Muscle of arm (tissue), 1 donor: ENCODE measurements at regions not wholly inside any gene's neighbourhood (a gene's known extent, or its start where the extent isn't known, plus 50 kb on each side); places are given as distances from the start of the nearest gene placed in this dataset.

Source experiments
- DNase-seq: peaks from one replicate; pipeline ENCODE4 v3.0.0-alpha.2; 2013

DNA sequence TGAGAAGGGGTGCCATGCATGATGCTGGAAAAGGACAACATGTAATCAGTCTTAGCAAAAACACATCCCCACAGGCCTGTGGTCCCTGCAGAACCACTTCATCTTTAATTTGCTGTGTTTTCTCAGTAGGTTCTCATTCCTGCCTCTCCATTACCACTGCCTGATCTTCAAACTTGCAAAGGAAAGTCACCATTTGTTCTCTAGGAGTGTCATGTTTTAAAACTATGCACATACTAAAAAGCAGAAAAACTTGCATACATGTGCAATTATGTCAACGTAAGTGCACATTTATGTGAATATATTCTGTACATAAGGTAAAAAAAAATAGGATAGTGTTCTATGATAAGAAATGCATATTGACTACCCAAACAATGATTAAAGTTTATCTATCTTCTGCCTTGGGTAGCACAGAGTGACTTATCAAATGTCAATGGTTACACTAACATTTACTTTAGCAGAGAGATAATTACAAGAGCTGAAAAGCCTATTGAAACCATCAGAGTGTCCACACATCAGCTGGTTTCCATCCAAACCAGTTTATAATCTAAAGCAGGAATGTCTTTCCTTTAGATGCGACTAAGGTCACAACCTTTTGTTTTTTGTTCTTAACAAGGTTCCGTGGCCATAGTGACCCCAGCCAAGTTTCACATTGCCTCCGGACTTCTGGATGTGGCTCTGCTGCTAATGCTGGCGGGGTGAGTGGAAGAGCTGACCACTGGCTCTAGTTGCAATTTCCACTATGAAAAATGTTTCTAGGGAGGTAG lies 58.7 kb upstream of the RMDN2 start:
- no peak for DNase-seq

DNA sequence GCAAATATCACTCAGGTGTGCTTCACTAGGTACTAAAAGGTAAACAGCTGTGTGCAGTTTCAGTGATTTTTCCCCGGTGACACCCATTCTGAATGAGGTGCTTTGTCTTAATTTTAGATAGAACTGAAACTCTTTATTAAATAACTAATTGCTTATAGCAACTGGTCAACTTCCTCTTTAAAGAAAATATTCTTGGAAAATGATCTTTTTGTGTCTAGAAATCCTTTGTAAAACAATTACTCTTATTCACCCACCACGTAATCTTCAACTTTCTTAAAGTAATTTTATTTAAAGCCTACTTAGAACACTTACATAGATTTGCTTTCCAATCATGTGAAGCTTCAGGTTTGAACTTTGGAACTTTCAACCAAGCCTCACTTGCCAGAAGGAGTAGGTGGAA lies 57.9 kb upstream of the RMDN2 start:
- no peak for DNase-seq

DNA sequence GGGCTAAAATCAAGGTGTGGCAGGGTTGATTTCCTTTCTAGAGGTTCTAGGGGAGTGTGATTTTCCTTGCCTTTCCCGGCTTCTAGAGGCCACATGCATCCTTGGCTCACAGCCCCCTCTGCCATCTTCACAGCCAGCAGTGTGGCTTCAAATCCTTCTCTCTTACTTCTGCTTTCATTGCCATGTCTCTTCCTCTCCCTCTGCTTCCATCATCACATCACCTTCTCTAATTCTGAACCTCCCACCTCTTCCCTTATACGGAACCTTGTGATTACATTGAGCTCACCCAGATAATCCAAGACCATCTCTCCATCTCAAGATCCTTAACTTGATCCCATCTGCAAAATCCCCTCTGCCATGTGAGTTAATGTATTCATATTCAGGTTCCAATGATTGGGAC lies 56.2 kb upstream of the RMDN2 start:
- DNase-seq: no peak

- DNase-seq: no peak
These were observed 55.8 kb upstream of the RMDN2 start for GRCh38 chr2:37869304-37869703.

- DNase-seq: no peak
These were observed 55.3 kb upstream of the RMDN2 start for GRCh38 chr2:37869771-37870170.

- peak; percentile 61 for DNase-seq
These were observed 54.3 kb upstream of the RMDN2 start for GRCh38 chr2:37870829-37871228.

DNA sequence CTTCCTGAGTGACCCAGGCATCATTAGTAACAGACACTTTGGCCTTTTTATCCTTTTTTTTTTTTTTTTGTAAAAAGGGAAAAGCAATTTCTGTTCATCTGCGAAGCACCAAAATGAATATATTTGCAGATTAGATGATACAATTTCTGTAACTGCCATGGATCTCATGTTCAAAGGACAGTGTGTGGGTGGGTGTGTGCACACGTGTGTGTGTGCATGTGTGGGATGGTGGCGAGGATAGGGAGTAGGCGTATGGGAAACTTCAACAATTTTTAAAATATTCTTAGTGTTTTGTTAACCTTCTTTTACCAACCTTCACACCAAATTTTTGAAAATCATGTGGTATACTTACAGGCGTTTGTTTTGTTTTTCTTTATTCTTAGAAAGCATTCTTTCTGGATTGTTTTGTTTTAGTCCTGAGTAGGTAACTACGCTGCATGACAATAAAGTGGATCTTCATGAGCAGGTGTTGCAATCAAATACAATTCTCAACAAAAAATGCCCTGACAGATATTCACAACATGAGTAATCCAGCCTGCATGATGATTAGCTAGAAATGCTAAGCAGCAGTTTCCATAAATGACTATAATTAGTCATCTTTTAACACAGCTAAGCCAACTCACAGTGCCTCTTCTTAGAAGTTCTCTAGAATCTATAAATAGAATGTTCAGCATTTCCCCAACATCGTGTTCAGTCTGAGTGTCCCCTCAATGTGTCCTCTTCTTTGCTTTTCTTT lies 53.5 kb upstream of the RMDN2 start:
- no peak for DNase-seq

GRCh38 chr2:37872192-37872750 lies 52.8 kb upstream of the RMDN2 start:
- DNase-seq: no peak

DNA sequence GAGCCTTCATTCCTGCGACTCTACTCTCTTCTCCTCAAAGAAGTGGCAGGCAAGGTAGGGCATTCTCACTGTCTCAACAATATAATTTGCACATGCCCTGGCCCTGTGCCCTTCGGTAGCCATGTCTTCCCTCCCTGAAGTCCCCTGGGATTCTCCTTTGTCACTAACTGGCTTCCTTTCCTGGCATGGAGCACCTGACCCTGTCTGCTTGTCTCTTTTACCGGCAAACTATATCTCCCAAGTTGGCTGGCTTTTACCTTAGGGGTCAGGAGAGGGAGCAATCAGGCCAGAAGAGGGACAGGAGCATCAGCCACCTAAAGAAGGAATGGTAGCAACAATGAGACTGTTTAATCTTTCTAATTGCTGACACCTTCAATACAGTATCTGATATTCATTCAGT lies 51.9 kb upstream of the RMDN2 start:
- DNase-seq: no peak

DNA sequence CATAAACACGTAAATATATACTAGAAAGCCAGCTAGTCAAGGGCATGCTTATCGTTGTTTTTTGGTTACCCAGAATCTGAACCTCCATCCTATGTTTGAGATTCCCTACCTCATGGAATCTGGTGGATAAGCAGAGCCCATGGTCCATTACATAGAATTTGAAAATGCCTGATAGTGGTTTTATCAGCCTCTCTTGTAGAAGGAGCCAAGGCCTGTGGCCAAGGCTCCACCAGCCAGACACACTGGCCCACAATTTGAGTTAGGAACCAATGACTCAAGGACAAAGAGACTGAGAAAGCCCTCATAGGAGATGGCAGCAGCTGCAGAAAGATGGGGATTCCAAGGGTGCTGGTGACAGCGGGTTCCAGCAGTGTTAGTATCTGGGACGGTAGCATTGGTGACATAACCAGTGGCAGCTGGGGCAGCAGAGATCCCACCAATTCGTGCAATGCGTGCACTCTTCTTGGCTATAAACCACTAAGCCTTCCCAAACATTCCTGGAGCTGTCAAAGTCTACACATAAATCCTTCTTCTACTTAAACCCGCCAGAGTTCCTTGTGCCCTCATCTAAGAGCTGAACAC lies 51.2 kb upstream of the RMDN2 start:
- no peak for DNase-seq

DNA sequence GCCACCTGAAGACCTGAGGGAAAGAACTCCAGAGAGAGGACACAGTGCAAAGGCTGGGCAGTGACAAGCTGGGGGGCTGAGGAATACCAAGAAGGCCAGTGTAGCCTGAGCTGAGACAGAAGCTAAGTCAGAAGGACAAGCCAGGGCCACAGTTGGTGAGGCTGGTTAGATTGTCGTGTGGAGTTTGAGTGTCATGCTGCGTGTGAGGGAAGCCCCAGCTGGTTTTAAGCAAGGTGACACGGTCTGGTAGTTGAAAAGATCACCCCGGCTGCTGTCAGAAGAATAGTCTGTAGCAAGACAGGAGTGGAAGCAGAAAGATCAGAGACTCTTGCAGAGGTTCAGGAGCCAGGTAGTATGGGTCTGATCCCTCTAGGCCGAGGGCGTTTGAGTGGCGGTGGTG lies 50.6 kb upstream of the RMDN2 start:
- no peak for DNase-seq
